ENCODE measurements at regions not wholly inside any gene's neighbourhood (a gene's known extent, or its start where the extent isn't known, plus 50 kb on each side); places are given as distances from the start of the nearest gene placed in this dataset.

DNA sequence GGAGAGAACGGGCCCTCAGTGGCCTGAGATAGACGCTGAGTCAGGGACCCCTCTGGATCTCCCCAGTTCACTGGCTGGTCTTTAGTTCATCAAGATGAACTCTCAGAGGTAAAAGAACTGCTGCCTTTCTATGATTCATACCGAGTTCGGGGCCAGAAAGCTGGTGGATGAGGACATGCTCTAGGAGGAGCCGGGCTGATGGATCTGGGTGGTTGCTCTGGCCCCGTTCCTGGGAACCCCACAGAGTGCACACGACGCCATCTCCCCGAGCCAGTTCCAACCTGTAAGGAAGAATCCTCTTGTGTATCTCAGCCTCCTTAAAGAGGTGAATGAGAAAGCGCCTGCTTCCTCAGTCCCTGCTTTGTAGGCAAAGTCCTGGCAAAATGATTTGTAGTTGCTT lies 142.6 kb upstream of the PDE10A start (continued):
- TF ChIP-seq ZNF274 (IDR thresholded peaks at IDR 0.05; ENCODE audit: low read length) (no peak), ZNF274 (tag by site-specific recombination; IDR thresholded peaks at IDR 0.05; ENCODE audit: borderline replicate concordance) (no peak)

GRCh38 chr6:165805067-165805555 lies 142.1 kb upstream of the PDE10A start:
- H3K27ac ChIP-seq (ENCODE audit: extremely low read depth, low read depth, low read length), result no peak overlapping the region
- no peaks in the 10 kb centered on the region for H3K9me3 ChIP-seq (ENCODE audit: control insufficient read depth, insufficient read depth, low read depth, low read length)
- TF ChIP-seq ZXDB (tag by site-specific recombination; IDR thresholded peaks at IDR 0.05) (no peak), ZNF112 (tag by site-specific recombination; IDR thresholded peaks at IDR 0.05) (no peak), ZBTB49 (tag by site-specific recombination; IDR thresholded peaks at IDR 0.05; ENCODE audit: low read depth) (no peak)
- TF ChIP-seq, protein P1, sequence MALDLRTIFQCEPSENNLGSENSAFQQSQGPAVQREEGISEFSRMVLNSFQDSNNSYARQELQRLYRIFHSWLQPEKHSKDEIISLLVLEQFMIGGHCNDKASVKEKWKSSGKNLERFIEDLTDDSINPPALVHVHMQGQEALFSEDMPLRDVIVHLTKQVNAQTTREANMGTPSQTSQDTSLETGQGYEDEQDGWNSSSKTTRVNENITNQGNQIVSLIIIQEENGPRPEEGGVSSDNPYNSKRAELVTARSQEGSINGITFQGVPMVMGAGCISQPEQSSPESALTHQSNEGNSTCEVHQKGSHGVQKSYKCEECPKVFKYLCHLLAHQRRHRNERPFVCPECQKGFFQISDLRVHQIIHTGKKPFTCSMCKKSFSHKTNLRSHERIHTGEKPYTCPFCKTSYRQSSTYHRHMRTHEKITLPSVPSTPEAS (tag by site-specific recombination; IDR thresholded peaks at IDR 0.05), result no peak
- POLR2A ChIA-PET, result no interaction called here
- CTCF ChIA-PET, result no interaction called here
- no peaks in the 10 kb centered on the region for H3K4me1 ChIP-seq (ENCODE audit: control insufficient read depth, insufficient read depth, low read length)
- H3K36me3 ChIP-seq (ENCODE audit: control insufficient read depth in 2 of 2, insufficient read depth in 1 of 2, low read length in 2 of 2), result no peaks in the 10 kb centered on the region
- H3K4me3 ChIP-seq (ENCODE audit: low read depth, low read length), result no peak overlapping the region

GRCh38 chr6:165804331-165805066 lies 141.5 kb upstream of the PDE10A start:
- Histone ChIP-seq H3K36me3 (ENCODE audit: control insufficient read depth in 2 of 2, insufficient read depth in 1 of 2, low read length in 2 of 2) (no peaks in the 10 kb centered on the region), H3K4me1 (ENCODE audit: control insufficient read depth, insufficient read depth, low read length) (no peaks in the 10 kb centered on the region), H3K9me3 (ENCODE audit: control insufficient read depth, insufficient read depth, low read depth, low read length) (no peaks in the 10 kb centered on the region), H3K27ac (ENCODE audit: extremely low read depth, low read depth, low read length) (no peak overlapping the region), H3K4me3 (ENCODE audit: low read depth, low read length) (no peak overlapping the region)
- TF ChIP-seq ZNF366 (tag by site-specific recombination; conservative IDR thresholded peaks at IDR 0.05), result no peak
- TF ChIP-seq ZNF350 (tag by site-specific recombination; IDR thresholded peaks at IDR 0.05), result no peak
- TF ChIP-seq ZNF16 (tag by site-specific recombination; IDR thresholded peaks at IDR 0.05; ENCODE audit: low read depth), result no peak
- TF ChIP-seq ZNF777 (tag by site-specific recombination; IDR thresholded peaks at IDR 0.05; ENCODE audit: borderline replicate concordance), result no peak
- no peak for TF ChIP-seq ZBTB8A (tag by site-specific recombination; IDR thresholded peaks at IDR 0.05)
- no peak for TF ChIP-seq ZNF114 (tag by site-specific recombination; IDR thresholded peaks at IDR 0.05)
- no peak for TF ChIP-seq ZNF169 (tag by site-specific recombination; IDR thresholded peaks at IDR 0.05)
- TF ChIP-seq ZNF792 (tag by site-specific recombination; IDR thresholded peaks at IDR 0.05), result no peak
- no peak for TF ChIP-seq HIC1 (tag by site-specific recombination; IDR thresholded peaks at IDR 0.05)
- POLR2A ChIA-PET, result no interaction called here
- CTCF ChIA-PET, result no interaction called here

Measured in HEK293 (cell line).